AG04450 (cell line): ENCODE measurements at regions not wholly inside any gene's neighbourhood (a gene's known extent, or its start where the extent isn't known, plus 50 kb on each side); places are given as distances from the start of the nearest gene placed in this dataset.
"Not testable (repeated sequence)": the region's sequence is repeated elsewhere in the genome, so short reads cannot be mapped to it uniquely, and the experiment has no call there.

Experiments used
- CTCF ChIA-PET: fragments of 300-600, 350-600 bp; formaldehyde crosslinking; extraction: SDS; loops from one replicate; lab custom pipeline; 2022; ENCODE audit warnings: antibody characterized with exemption, inconsistent platforms; lab: Charles Lee
- POLR2A ChIA-PET: fragments of 350-600 bp; formaldehyde crosslinking; extraction: SDS; loops from one replicate; lab custom pipeline; 2021; ENCODE audit warnings: antibody characterized with exemption, inconsistent platforms; lab: Yijun Ruan, JAX
- DNase-seq: peaks from one replicate; pipeline ENCODE4 v3.0.0-alpha.2; 2011; ENCODE audit warnings: low read depth, low spot score
- H3K27ac ChIP-seq: one replicate; pipeline ENCODE4 v1.5.1; 2012; ENCODE audit warnings: low read depth, low read length, control low read depth
- H3K27me3 ChIP-seq: one replicate; pipeline ENCODE4 v1.6.0; 2012; ENCODE audit warnings: low read length; ENCODE audit not compliant: control insufficient read depth, insufficient read depth
- H3K4me3 ChIP-seq: 2 replicates; pipeline ENCODE4 v1.5.1; 2011; ENCODE audit warnings: mild to moderate bottlenecking, low read depth, low read length, control low read depth
- H3K9me3 ChIP-seq: 2 replicates; pipeline ENCODE4 v1.5.1; 2012; ENCODE audit warnings: low read length; ENCODE audit not compliant: control insufficient read depth, insufficient read depth
- CTCF ChIP-seq: IDR thresholded peaks from 2 replicates; pipeline ENCODE4 v1.5.1; 2011; ENCODE audit warnings: low read depth, low read length, control low read depth, inconsistent platforms

GRCh38 chr10:5285186-5285585, 79.6 kb upstream of the UCN3 start:
- TF ChIP-seq CTCF = no peak
- ChIA-PET CTCF (interaction anchor here (0.8 to 5.0 kb wide), 3 partner anchors 435 to 471 kb away, joined by 4 to 84 read pairs (median 24); no protein-coding TSS in a partner anchor), POLR2A (no interaction called here)
- Histone ChIP-seq H3K27ac (no peak overlapping the region), H3K9me3 (no peaks in the 10 kb centered on the region), H3K4me3 (no peak overlapping the region), H3K27me3 (peaks cover 2% of the 10 kb centered on the region)
- DNase-seq = no peak

- Histone ChIP-seq H3K9me3 (no peaks in the 10 kb centered on the region), H3K27me3 (no peaks in the 10 kb centered on the region), H3K27ac (no peak overlapping the region), H3K4me3 (no peak overlapping the region)
- ChIA-PET CTCF (interaction anchor here (2.3 kb wide), 1 partner anchor 438 kb away, joined by 11 read pairs; no protein-coding TSS in a partner anchor), POLR2A (no interaction called here)
- DNase-seq = no peak
- TF ChIP-seq CTCF = no peak
Observed at GRCh38 chr10:5288359-5288758, 76.4 kb upstream of the UCN3 start.

DNA sequence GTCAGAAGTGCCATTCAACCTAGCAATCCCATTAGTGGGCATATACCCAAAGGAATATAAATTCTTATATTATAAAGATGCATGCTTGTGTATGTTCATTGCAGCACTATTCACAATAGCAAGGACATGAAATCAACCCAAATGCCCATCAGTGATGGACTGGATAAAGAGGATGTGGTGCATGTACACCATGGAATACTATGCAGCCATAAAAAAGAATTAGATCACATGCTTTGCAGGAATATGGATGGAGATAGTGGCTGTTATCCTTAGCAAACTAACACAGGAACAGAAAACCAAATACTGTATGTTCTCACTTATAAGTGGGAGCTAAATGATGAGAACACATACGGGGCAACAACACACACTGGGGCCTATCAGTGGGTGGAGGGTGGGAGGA, 75.5 kb upstream of the UCN3 start:
- H3K9me3 ChIP-seq, H3K27ac ChIP-seq, H3K27me3 ChIP-seq, POLR2A ChIA-PET, CTCF ChIA-PET, DNase-seq, H3K4me3 ChIP-seq: not testable (repeated sequence)

- ChIA-PET POLR2A (no interaction called here), CTCF (interaction anchor here (0.5 to 1.4 kb wide), 4 partner anchors 9 to 468 kb away, joined by 3 to 6 read pairs (median 4); no protein-coding TSS in a partner anchor)
- DNase-seq = peak; percentile 8
- Histone ChIP-seq H3K27ac (peak overlapping the region; percentile 52), H3K4me3 (no peak overlapping the region), H3K9me3 (no peaks in the 10 kb centered on the region), H3K27me3 (no peaks in the 10 kb centered on the region)
- no peak for TF ChIP-seq CTCF
Observed at GRCh38 chr10:5291501-5292195, 73.1 kb upstream of the UCN3 start.

DNA sequence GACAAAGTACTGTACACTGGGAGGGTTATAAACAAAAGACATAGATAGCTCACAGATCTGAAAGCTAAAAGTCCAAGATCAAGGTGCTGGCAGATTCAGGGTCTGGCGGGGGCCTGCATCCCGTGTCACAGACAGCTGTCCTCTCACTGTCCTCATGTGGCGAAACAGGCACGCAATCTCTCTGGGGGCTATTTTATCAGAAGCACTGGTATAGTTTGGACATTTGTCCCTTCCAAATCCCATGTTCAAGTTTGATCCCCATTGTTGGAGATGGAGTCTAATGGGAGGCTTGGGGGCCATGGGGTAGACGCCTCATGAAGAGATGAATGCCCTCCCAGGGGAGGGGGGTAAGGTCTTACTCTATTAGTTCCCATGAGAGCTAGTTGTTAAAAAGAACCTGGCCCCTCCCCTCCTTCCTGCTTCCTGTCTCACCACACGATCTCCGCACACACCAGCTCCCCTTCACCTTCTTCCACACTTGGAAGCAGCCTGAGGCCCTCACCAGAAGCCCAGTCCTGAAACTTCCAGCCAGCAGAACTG, 72.5 kb upstream of the UCN3 start:
- H3K27me3 ChIP-seq = no peaks in the 10 kb centered on the region
- no peaks in the 10 kb centered on the region for H3K9me3 ChIP-seq
- ChIA-PET POLR2A (no interaction called here), CTCF (interaction anchor here (0.6 to 1.4 kb wide), 3 partner anchors 9 to 445 kb away, joined by 3 to 4 read pairs (median 3); no protein-coding TSS in a partner anchor)
- no peak overlapping the region for H3K27ac ChIP-seq
- TF ChIP-seq CTCF = no peak
- no peak for DNase-seq
- no peak overlapping the region for H3K4me3 ChIP-seq

- CTCF ChIA-PET = interaction anchor here (0.7 to 1.4 kb wide), 2 partner anchors 10 to 21 kb away, joined by 4 to 5 read pairs; no protein-coding TSS in a partner anchor
- H3K27me3 ChIP-seq, POLR2A ChIA-PET, DNase-seq, H3K4me3 ChIP-seq, H3K27ac ChIP-seq, H3K9me3 ChIP-seq: not testable (repeated sequence)
Observed at GRCh38 chr10:5292970-5293369, 71.8 kb upstream of the UCN3 start.
